OCI-LY7 (cell line): ENCODE measurements at regions not wholly inside any gene's neighbourhood (a gene's known extent, or its start where the extent isn't known, plus 50 kb on each side); places are given as distances from the start of the nearest gene placed in this dataset.

ENCODE experiments used
- CTCF ChIP-seq: fragments of 200-600 bp; sonication (generic); conservative IDR thresholded peaks from 2 replicates; pipeline ENCODE4 v1.5.1; 2014; ENCODE audit warnings: mild to moderate bottlenecking, antibody characterized with exemption, low read length, moderate library complexity, mixed read lengths
- EZH2phosphoT487 ChIP-seq: fragments of 200-600 bp; sonication (generic); IDR thresholded peaks from 2 replicates; pipeline ENCODE4 v1.6.1; 2018; ENCODE audit warnings: low read depth, borderline replicate concordance, mild to moderate bottlenecking, mixed run types, antibody characterized with exemption, low read length, moderate library complexity, mixed read lengths

- TF ChIP-seq CTCF (no peak), EZH2phosphoT487 (no peak)
Measured at GRCh38 chr12:94788298-94788697, 137.9 kb upstream of the TMCC3 start.
